ENCODE measurements at regions not wholly inside any gene's neighbourhood (a gene's known extent, or its start where the extent isn't known, plus 50 kb on each side); places are given as distances from the start of the nearest gene placed in this dataset.

DNA sequence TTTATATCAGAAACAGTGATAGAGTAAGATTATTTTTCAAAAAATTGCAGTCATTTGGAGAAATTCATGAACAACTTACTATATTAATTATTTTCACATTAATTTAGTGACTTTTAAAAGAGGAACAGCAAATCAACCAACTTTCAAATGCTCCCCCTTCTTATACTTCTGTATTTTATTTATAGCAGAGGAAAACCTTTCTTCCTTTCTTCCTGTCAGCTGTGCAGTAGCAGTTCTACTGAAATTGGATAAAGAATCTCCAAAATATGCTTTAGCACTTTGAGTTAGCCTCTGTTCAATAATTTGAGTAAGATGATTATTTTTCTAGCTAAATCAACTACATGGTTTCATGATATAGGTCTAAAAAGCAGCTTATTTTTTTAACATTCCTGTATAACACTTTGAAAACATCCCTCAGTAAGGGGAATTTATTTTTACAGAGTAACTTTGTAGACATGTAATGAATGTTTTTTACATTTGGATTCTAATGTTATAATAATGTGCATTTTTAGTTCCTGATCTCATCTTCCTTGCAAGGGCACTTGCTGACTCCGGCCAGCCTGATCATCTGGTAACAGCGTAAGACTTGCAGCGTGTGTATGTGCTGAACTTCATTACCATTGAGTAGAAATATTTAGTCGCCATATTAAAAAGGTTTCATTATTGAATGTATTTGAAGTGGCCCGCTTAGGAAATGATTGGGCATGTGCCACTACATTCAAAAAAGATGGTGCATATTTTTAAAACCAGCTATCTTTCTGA lies 158.3 kb upstream of the HDAC9 start (continued):
- TF ChIP-seq, protein P1, sequence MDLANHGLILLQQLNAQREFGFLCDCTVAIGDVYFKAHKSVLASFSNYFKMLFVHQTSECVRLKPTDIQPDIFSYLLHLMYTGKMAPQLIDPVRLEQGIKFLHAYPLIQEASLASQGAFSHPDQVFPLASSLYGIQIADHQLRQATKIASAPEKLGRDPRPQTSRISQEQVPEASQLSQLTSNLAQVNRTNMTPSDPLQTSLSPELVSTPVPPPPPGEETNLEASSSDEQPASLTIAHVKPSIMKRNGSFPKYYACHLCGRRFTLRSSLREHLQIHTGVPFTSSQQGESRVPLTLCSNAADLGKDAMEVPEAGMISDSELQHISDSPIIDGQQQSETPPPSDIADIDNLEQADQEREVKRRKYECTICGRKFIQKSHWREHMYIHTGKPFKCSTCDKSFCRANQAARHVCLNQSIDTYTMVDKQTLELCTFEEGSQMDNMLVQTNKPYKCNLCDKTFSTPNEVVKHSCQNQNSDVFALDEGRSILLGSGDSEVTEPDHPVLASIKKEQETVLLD (CRISPR knock-in tag; IDR thresholded peaks at IDR 0.05; ENCODE audit: low read depth): no peak
- TF ChIP-seq, protein P2, sequence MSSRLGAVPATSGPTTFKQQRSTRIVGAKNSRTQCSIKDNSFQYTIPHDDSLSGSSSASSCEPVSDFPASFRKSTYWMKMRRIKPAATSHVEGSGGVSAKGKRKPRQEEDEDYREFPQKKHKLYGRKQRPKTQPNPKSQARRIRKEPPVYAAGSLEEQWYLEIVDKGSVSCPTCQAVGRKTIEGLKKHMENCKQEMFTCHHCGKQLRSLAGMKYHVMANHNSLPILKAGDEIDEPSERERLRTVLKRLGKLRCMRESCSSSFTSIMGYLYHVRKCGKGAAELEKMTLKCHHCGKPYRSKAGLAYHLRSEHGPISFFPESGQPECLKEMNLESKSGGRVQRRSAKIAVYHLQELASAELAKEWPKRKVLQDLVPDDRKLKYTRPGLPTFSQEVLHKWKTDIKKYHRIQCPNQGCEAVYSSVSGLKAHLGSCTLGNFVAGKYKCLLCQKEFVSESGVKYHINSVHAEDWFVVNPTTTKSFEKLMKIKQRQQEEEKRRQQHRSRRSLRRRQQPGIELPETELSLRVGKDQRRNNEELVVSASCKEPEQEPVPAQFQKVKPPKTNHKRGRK (CRISPR knock-in tag; IDR thresholded peaks at IDR 0.05): no peak
- TF ChIP-seq, protein P3, sequence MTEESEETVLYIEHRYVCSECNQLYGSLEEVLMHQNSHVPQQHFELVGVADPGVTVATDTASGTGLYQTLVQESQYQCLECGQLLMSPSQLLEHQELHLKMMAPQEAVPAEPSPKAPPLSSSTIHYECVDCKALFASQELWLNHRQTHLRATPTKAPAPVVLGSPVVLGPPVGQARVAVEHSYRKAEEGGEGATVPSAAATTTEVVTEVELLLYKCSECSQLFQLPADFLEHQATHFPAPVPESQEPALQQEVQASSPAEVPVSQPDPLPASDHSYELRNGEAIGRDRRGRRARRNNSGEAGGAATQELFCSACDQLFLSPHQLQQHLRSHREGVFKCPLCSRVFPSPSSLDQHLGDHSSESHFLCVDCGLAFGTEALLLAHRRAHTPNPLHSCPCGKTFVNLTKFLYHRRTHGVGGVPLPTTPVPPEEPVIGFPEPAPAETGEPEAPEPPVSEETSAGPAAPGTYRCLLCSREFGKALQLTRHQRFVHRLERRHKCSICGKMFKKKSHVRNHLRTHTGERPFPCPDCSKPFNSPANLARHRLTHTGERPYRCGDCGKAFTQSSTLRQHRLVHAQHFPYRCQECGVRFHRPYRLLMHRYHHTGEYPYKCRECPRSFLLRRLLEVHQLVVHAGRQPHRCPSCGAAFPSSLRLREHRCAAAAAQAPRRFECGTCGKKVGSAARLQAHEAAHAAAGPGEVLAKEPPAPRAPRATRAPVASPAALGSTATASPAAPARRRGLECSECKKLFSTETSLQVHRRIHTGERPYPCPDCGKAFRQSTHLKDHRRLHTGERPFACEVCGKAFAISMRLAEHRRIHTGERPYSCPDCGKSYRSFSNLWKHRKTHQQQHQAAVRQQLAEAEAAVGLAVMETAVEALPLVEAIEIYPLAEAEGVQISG (CRISPR knock-in tag; IDR thresholded peaks at IDR 0.05): no peak
- TF ChIP-seq ZSCAN21 (CRISPR knock-in tag; IDR thresholded peaks at IDR 0.05; ENCODE audit: borderline replicate concordance) (no peak), ZNF619 (CRISPR knock-in tag; IDR thresholded peaks at IDR 0.05) (no peak)
- TF ChIP-seq, protein P4, sequence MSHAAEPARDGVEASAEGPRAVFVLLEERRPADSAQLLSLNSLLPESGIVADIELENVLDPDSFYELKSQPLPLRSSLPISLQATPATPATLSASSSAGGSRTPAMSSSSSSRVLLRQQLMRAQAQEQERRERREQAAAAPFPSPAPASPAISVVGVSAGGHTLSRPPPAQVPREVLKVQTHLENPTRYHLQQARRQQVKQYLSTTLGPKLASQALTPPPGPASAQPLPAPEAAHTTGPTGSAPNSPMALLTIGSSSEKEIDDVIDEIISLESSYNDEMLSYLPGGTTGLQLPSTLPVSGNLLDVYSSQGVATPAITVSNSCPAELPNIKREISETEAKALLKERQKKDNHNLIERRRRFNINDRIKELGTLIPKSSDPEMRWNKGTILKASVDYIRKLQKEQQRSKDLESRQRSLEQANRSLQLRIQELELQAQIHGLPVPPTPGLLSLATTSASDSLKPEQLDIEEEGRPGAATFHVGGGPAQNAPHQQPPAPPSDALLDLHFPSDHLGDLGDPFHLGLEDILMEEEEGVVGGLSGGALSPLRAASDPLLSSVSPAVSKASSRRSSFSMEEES (CRISPR knock-in tag; IDR thresholded peaks at IDR 0.05): no peak
